ENCODE measurements at regions not wholly inside any gene's neighbourhood (a gene's known extent, or its start where the extent isn't known, plus 50 kb on each side); places are given as distances from the start of the nearest gene placed in this dataset.

DNA sequence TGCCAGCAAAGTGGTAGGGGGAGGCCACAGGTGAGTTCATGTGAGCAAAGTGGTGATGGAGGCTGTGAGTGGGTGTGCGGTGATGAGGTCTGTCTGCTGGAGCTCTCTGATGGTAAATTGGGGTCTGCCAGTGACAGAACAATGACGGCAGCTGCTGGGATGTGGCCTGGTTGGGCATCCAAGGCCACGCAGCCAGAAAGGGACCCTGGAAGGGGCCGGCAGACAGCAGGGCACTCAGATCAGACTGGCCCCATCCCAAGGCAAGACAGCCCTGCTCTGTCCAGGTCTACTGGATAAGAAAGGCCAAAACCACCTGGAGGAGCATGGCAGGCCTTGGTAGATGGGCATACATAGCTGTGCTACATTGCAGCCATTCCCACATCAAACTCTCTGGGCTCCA, 412.9 kb upstream of the RGMB start:
- Histone ChIP-seq H2AFZ (ENCODE audit: insufficient read depth, low read depth, low read length, poor library complexity, severe bottlenecking) (no peak overlapping the region), H3K79me2 (ENCODE audit: control insufficient read depth, insufficient read depth, low read length) (no peaks in the 10 kb centered on the region), H3K4me3 (ENCODE audit: control extremely low read depth in 1 of 5, extremely low read depth in 1 of 5, insufficient read depth in 1 of 5, low read depth in 2 of 5, low read length in 4 of 5) (no peak overlapping the region), H3K27ac (ENCODE audit: low read length in 2 of 2) (no peak overlapping the region), H3K9me3 (ENCODE audit: control extremely low read depth in 1 of 3, control insufficient read depth in 2 of 3, insufficient read depth in 1 of 3, low read length in 2 of 3) (peaks cover 0 to 10% (median 0%) of the 10 kb centered on the region in 3 donors), H3K4me2 (replicated peaks; ENCODE audit: low read depth, low read length, poor library complexity, severe bottlenecking) (no peak overlapping the region), H4K20me1 (ENCODE audit: control insufficient read depth, insufficient read depth, low read length, poor library complexity, severe bottlenecking) (no peaks in the 10 kb centered on the region), H3K27me3 (replicated peaks in 1 of 4; ENCODE audit: control extremely low read depth in 1 of 4, control insufficient read depth in 3 of 4, insufficient read depth in 4 of 4, low read length in 3 of 4) (no peaks in the 10 kb centered on the region), H3K4me1 (ENCODE audit: control insufficient read depth in 2 of 2, insufficient read depth in 2 of 2, low read length in 2 of 2) (no peaks in the 10 kb centered on the region), H3K36me3 (replicated peaks in 1 of 2; ENCODE audit: control extremely low read depth in 1 of 2, control insufficient read depth in 1 of 2, extremely low read depth in 1 of 2, insufficient read depth in 2 of 2, low read length in 1 of 2) (no peaks in the 10 kb centered on the region), H3K9ac (ENCODE audit: low read length) (no peak overlapping the region)
- DNase-seq (no peak), ATAC-seq (ENCODE audit: low read depth) (no peak)
- H3K4me1 Mint-ChIP-seq, result no peaks in the 10 kb centered on the region
- WGBS (ENCODE audit: insufficient coverage), result 93% methylated on average over 4 of the region's 4 CpGs
- TF ChIP-seq EZH2 (IDR thresholded peaks at IDR 0.05; ENCODE audit: borderline replicate concordance, insufficient read depth, low read depth, low read length, poor library complexity, severe bottlenecking) (no peak), CTCF (IDR thresholded peaks at IDR 0.05) (no peak)
- ChIA-PET POLR2A (no interaction called here), CTCF (no interaction called here)
- H3K9me3 Mint-ChIP-seq (ENCODE audit: insufficient read depth), result peaks cover 7% of the 10 kb centered on the region
- no peak overlapping the region for H3K27ac Mint-ChIP-seq
- no peak overlapping the region for H3K4me3 Mint-ChIP-seq
- intact Hi-C loops (cut with micrococcal nuclease), result no loop called here
- H3K27me3 Mint-ChIP-seq, result no peaks in the 10 kb centered on the region

GRCh38 chr5:98363157-98363556, 410.3 kb upstream of the RGMB start:
- H3K27ac ChIP-seq (ENCODE audit: low read length in 2 of 2), result no peak overlapping the region
- DNase-seq, result no peak
- Mint-ChIP-seq H3K4me1 (no peaks in the 10 kb centered on the region), H3K9me3 (ENCODE audit: insufficient read depth) (peaks cover 7% of the 10 kb centered on the region), H3K27me3 (no peaks in the 10 kb centered on the region), H3K27ac (no peak overlapping the region), H3K4me3 (no peak overlapping the region)
- H3K4me3 ChIP-seq (ENCODE audit: control extremely low read depth in 1 of 5, extremely low read depth in 1 of 5, insufficient read depth in 1 of 5, low read depth in 2 of 5, low read length in 4 of 5), result no peak overlapping the region
- H3K9me3 ChIP-seq (ENCODE audit: control extremely low read depth in 1 of 3, control insufficient read depth in 2 of 3, insufficient read depth in 1 of 3, low read length in 2 of 3), result peaks cover 0 to 10% (median 0%) of the 10 kb centered on the region in 3 donors
- intact Hi-C loops (cut with micrococcal nuclease), result no loop called here
- no peaks in the 10 kb centered on the region for H3K36me3 ChIP-seq (replicated peaks in 1 of 2; ENCODE audit: control extremely low read depth in 1 of 2, control insufficient read depth in 1 of 2, extremely low read depth in 1 of 2, insufficient read depth in 2 of 2, low read length in 1 of 2)
- no peak for TF ChIP-seq CTCF (IDR thresholded peaks at IDR 0.05)
- no peak for TF ChIP-seq EZH2 (IDR thresholded peaks at IDR 0.05; ENCODE audit: borderline replicate concordance, insufficient read depth, low read depth, low read length, poor library complexity, severe bottlenecking)
- no peak for ATAC-seq (ENCODE audit: low read depth)
- CTCF ChIA-PET, result no interaction called here
- H3K79me2 ChIP-seq (ENCODE audit: control insufficient read depth, insufficient read depth, low read length), result no peaks in the 10 kb centered on the region
- H4K20me1 ChIP-seq (ENCODE audit: control insufficient read depth, insufficient read depth, low read length, poor library complexity, severe bottlenecking), result no peaks in the 10 kb centered on the region
- WGBS (ENCODE audit: insufficient coverage), result 83% methylated on average over 1 of the region's 5 CpGs
- no peaks in the 10 kb centered on the region for H3K4me1 ChIP-seq (ENCODE audit: control insufficient read depth in 2 of 2, insufficient read depth in 2 of 2, low read length in 2 of 2)
- H2AFZ ChIP-seq (ENCODE audit: insufficient read depth, low read depth, low read length, poor library complexity, severe bottlenecking), result no peak overlapping the region
- POLR2A ChIA-PET, result no interaction called here
- H3K4me2 ChIP-seq (replicated peaks; ENCODE audit: low read depth, low read length, poor library complexity, severe bottlenecking), result no peak overlapping the region
- H3K27me3 ChIP-seq (replicated peaks in 1 of 4; ENCODE audit: control extremely low read depth in 1 of 4, control insufficient read depth in 3 of 4, insufficient read depth in 4 of 4, low read length in 3 of 4), result no peaks in the 10 kb centered on the region
- H3K9ac ChIP-seq (ENCODE audit: low read length), result no peak overlapping the region
